MM.1S (cell line): ENCODE measurements at regions not wholly inside any gene's neighbourhood (a gene's known extent, or its start where the extent isn't known, plus 50 kb on each side); places are given as distances from the start of the nearest gene placed in this dataset.

Experiments
- EZH2 ChIP-seq: fragments of 300-600 bp; sonication (generic); optimal IDR thresholded peaks from 2 replicates; pipeline ENCODE3; 2017; ENCODE audit warnings: low read depth, mild to moderate bottlenecking, antibody characterized with exemption, low read length, mixed read lengths
- EZH2phosphoT487 ChIP-seq: fragments of 300-600 bp; sonication (generic); IDR thresholded peaks from 2 replicates; pipeline ENCODE4 v1.6.1; 2018; ENCODE audit warnings: antibody characterized with exemption, low read length
- TF ChIP-seq, protein P1 (sequence below): fragments of 300-600 bp; sonication (generic); IDR thresholded peaks from 2 replicates; pipeline ENCODE4 v1.5.1; 2016; ENCODE audit warnings: antibody characterized with exemption, low read length, mixed read lengths

DNA sequence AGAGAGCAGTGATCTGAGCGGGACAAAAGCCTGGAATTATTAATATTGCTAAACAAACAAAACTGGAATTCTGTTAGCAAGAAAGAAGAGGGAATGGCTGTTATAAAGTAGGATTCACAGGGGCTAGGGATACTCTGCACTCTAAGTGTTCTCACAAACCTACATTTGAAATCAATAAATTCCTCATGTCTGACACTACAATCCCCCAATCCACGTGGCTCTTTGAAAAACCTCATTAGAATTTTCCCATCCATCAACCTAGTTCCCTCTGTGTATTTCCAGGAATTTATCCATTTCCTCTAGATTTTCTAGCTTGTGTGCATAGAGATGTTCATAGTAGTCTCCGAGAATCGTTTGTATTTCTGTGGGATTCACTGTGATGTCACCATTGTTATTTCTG is 307.5 kb downstream of the RBM26 start:
- TF ChIP-seq EZH2phosphoT487 (no peak), EZH2 (no peak)
- TF ChIP-seq, protein P1, sequence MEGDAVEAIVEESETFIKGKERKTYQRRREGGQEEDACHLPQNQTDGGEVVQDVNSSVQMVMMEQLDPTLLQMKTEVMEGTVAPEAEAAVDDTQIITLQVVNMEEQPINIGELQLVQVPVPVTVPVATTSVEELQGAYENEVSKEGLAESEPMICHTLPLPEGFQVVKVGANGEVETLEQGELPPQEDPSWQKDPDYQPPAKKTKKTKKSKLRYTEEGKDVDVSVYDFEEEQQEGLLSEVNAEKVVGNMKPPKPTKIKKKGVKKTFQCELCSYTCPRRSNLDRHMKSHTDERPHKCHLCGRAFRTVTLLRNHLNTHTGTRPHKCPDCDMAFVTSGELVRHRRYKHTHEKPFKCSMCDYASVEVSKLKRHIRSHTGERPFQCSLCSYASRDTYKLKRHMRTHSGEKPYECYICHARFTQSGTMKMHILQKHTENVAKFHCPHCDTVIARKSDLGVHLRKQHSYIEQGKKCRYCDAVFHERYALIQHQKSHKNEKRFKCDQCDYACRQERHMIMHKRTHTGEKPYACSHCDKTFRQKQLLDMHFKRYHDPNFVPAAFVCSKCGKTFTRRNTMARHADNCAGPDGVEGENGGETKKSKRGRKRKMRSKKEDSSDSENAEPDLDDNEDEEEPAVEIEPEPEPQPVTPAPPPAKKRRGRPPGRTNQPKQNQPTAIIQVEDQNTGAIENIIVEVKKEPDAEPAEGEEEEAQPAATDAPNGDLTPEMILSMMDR = no peak
